ENCODE measurements at regions not wholly inside any gene's neighbourhood (a gene's known extent, or its start where the extent isn't known, plus 50 kb on each side); places are given as distances from the start of the nearest gene placed in this dataset.
A peak's percentile ranks its signal among the peaks of the same experiment; 100 is the strongest.
"Not testable (repeated sequence)": the region's sequence is repeated elsewhere in the genome, so short reads cannot be mapped to it uniquely, and the experiment has no call there.

DNA sequence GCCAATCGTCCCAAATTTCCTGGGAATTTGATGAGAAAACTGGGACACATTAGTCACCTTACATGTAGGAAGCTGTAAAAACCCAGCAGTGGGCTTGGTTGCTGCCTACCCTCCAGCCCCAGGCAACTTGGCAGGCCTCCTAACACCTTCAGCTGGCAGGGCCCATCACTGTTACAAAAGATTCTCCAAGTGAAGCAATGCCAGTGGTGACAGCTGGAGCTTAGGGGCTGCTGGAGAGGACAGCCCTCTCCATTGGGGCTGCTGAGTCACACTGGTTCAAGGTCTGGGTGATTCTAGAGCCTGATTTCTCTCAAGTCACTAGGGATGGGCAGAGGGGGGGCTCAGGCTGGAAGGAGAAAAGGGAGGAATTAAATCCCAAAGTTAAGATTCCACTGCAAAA is 180.6 kb downstream of the COPRS start:
- no peak for DNase-seq (ENCODE audit: low read depth in 2 of 2)

DNA sequence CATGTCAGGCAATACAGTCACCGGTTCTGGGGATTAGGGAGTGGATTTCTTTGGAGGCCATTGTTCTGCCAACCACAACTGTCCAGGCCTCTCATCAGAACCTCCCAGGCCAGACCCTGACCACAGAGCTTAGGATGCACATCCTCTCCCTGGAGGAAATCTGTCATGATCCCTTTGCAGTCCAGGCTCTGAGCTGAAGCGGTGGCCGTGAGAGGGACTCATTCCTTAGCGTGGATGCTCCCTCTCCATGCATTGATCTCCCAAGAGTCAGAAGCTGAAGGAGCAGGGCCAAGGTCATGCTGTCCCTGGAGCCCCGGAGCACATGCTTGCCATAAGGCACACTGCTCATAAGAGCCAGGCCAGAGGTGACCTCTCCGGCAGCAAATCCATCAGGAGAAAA is 181.4 kb downstream of the COPRS start:
- no peak for DNase-seq (ENCODE audit: low read depth in 2 of 2)

DNA sequence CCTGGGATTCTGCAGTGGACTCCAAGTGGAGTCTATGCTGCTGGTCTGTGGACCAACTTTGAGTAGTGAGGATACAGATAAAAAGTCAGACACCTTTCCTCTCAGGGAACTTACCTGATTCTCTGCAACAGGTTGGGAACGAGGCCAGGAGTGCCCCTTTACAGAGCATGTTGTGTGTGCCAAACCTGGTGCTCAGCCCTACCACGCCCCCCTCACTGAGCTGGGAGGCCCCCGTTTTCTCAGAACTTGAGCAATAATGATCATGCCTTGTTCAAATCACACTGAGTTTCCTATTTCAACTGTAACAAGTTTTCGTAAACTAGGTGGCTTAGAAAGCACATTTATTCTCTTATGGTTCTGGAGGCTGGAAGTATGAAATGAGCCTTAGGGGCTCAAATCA is 182.0 kb downstream of the COPRS start:
- no peak for DNase-seq (ENCODE audit: low read depth in 2 of 2)

DNA sequence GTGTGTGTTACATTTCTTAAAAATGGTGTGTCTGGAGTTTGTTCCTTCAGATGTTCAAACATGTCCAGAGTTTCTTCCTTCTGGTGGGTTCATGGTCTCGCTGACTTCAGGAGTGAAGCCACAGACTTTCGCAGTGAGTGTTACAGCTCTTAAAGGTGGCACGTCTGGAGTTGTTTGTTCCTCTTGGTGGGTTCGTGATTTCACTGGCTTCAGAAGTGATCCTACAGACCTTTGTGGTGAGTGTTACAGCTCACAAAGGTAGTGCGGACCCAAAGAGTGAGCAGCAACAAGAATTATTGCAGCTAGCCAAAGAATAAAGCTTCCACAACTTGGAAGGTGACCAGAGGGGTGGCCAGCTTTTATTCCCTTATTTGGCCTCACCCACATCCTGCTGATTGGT is 183.7 kb downstream of the COPRS start:
- not testable (repeated sequence) for DNase-seq (ENCODE audit: low read depth in 2 of 2)

DNA sequence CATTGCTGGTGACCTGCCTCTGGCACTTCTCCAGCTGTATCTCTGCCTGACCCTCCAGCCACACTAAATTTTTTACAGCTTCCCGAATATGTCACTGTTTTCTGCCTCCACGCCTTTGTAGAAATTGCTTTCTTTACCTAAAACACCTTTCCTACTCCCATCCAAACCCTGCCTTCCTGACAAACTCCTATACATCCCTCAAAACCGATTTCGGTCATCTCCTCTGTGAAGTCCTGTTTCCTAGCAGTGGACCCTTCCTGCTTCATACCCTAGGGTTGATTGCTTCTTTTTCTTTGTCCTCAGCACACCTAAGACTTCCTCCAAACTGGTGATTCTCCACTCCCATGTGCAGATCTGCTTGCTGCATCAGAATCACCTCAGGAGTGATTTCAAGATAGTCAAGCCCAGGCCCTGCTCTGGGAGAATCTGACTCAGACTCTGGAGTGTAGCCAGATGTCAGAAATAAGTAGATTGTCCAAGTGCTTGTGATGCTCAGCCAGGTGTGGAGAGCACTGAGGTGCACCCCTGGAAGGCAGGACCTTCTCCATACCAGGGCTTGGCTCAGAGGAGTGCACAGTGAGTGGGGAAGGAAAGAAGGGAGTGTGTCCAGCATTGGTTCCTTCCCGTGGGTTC is 184.2 kb downstream of the COPRS start:
- peak in 1 of 2 experiments; percentile 27 for DNase-seq (ENCODE audit: low read depth in 2 of 2)

DNA sequence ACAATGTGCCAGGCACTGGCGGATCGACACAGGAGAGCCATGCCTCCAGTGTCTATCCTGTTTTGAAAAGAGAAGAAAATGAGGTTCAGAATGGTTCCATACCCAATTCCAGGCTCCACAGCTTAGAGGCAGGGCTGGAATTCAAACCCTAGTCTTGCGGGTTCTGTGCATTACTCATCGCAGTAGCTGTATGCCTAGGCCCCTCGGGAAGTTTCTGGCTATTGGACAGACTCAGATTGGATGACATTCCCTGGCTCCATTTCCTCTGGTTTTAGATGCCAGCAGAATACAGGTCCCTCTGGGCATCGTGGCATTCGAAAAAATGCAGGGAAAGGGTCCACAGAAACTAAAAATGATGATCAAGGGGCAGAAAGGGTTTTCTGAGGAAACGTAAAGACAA is 184.7 kb downstream of the COPRS start:
- peak; percentile 39 to 45 for DNase-seq (ENCODE audit: low read depth in 2 of 2)

DNA sequence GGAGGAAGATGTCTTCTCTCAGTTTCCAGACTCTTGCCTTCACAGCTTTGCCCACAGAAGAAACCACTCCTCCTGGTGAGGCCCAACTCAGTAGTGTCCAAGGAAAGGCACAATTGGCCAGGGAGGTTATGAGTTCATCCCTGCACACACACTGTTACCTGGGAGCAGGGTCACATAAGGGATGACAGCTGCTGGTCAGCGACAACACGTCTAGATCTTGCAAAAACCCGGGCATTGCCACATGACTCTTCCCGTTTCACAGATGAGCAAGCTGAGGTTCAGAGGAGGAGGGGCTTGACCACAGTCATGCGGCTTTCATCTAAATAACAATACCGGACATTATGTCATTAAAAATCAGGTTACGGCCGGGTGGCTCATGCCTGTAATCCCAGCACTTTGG is 186.0 kb downstream of the COPRS start:
- no peak for DNase-seq (ENCODE audit: low read depth in 2 of 2)

DNA sequence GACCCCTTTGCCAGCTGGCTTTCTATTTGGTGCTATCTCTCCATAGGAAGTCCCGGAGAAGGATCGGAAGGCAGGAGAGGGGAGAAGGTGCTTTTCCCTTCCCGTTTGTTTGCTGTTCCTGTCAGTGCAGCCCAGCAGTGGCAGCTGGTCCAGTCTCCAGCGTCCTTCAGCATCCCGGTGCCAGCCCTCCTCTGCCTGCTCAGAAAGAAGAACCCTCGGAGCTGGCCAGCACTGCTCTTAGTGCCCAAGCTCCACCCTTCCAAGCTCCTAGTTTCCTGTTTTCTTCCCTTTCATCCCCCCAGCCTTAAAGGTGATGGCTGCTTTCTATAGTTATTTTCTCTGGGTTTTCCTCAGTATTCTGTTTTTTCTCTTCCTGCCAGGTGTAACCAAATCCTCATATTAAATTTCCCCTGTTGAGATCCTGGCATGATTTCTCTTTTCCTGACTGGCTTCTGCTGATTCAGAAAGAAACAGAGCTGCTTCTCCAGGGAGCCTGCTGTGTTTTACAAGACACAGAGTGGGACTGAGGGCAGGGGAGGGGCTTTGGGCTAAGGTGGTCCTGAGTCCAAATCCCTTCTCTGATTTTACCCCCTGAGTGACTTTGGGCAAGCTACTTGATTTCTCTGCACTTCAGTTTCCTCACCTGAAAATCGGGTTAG is 186.8 kb downstream of the COPRS start:
- DNase-seq (ENCODE audit: low read depth in 2 of 2) = no peak

DNA sequence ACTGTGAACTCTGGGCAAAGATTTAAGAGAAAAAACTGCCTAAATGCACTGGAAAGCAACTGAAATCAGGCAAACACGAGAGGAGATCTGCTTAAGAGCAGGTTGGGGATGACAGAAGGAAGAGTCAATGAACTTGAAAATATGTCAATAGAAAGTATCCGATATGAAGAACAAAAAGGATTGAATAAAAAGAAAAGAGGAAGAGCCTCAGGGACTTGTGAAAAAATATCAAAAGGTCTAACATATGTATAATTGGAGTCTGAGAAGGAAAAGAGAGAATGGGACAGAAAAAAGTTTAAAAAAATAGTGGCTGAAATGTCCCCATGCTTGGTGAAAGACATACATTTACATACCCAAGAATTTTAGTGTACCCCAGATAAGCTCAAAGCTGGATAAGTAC is 195.5 kb downstream of the COPRS start:
- no peak for DNase-seq (ENCODE audit: low read depth in 2 of 2)

DNA sequence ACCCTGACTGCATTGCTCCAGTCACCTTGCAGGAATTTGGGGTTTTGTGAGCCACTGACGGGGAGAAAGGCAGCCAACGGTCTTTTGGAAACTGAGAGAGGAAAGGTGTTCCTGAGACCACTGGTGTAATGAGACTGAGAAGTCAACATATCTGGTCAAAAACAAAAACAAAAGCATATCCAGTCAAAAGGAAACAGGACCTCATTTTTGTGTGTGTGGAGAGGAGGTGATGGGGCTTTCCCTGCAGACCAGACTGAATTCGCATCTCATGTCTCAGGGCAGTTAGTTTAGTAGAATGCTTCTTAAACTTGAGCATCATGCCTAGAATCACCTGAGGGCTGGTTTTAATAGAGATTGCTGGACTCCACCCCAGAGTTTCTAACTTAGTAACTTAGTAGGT is 198.4 kb downstream of the COPRS start:
- no peak for DNase-seq (ENCODE audit: low read depth in 2 of 2)

DNA sequence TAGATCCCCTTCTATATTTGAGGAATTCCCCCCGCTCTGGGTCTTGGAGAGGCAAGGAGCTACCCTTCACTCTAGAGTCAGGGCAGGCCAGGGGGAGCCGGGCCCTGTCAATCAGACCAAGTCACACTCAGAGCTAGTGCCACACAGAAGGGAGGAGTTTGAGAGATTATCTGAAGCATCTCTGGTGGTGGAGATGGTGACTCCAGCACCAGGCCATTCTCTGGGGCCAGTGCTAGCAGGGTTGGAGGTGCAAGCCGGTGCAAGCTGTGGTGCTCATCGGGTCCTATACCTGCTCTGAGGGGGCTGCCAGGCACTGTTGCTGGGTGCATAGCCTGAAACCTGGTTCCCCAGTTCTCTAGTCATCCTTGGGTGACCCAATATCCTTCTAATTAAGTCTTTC is 201.2 kb downstream of the COPRS start:
- DNase-seq (ENCODE audit: low read depth in 2 of 2) = no peak

DNA sequence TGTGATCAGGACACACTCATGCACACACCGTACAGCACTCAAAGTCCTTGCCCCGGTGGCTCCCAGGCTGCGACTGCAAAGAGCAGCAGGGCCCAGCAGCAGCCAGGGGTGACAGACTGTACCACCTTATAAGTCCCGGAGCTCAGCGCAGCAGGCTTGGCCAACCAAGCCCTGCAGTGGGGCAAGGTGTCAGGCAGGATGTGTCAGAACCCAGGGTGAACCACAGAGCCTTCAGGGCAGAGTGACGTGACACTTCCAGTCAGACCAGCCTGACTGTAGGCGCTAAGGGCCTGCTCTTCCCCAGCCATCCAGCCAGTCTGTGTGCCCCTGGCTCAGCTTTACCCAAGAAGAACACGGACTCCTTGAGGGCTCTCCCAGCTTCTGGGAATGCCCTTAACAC is 204.1 kb downstream of the COPRS start:
- DNase-seq (ENCODE audit: low read depth in 2 of 2) = no peak

DNA sequence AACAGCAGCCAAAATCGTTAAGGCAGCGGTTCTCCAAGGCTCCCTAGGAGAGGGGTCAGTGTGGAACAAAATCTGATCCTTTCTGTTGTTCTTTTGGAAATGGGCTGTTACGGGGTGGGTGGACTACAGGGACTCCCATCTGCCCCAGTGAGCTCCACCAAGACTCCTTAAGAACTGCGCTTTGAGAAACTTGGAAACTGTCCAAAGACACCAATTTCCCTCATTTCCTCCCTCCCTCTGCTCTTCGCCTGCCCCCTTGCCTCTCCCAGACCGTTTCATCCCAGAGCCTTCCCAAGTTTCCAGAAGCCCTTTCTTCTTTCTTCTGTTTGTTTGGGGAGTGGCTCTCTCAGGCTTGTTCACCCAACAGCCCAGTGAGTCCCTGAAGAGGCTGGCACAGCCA is 205.4 kb downstream of the COPRS start:
- DNase-seq (ENCODE audit: low read depth in 2 of 2) = no peak

DNA sequence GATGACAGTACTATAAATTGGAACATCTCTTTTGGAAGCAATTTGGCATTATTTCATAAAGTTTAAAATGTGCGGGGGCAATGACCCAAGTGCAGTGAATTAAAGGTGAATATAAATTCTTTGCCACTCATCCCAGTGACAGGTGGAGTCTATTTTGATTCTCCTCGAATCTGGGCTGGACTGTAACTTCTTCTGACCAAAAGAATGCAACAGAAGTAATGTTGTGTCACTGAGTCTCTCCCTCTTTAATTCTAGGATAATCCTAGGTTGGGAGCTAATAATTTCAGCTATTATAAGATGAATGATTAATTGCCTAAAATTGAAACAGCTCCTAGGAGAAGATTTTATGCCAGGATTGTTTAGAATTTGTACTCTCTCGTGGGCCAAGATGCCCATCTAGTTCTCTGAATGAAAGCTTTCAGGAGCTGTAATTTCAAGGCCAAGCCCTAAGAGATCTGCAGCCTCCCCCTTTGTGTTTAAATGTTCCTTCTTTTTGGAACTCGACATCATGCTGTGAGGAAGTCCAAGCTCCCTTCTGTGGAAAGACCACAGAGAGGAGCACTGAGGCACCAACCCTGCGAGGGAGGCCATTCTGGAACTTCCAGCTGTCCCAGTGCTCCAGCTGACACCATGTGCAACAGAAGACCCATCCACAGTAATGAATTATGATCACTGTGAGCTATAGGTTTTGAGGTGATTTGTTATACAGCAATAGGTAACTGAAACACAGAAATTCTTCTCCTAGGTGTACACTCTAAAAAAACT is 208.1 kb downstream of the COPRS start:
- DNase-seq (ENCODE audit: low read depth in 2 of 2) = no peak

DNA sequence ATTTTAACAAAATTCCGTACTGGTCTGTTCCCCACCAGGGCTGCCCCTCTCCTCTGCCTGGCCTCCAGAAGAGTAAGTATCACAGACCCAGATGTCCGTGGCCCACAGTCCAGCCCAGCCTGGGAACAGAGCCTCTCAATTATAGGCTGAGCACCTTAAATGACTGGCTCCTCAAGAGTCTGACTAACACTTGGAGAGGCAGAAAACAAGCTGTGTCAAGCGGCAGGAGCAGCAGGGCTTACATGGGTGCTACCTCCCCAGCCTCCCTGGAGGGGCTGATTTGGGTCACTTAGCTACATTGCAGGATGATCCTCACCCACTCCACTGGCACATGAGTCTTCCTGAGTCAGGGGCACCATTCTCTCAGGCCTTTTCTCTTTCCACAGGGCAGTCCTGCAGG is 209.7 kb downstream of the COPRS start:
- no peak for DNase-seq (ENCODE audit: low read depth in 2 of 2)

DNA sequence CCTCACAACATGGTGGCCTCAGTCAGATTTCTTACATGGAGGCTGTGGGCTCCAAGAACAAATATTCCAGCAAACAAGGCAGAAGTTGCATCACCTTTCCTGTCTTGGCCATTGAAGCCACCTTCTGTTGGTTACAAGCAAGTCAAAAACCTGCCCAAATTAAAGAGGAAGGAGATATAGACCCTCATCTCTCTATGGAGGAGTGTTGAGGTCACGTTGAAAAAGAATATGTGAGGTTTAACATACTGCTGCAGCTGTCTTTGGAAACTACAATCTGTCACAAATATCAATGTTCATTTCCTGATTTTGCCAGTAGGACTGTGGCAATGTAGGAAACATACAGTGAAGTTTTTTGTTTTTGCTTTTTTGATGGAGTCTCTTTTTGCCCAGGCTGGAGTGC is 211.4 kb downstream of the COPRS start:
- no peak for DNase-seq (ENCODE audit: low read depth in 2 of 2)

DNA sequence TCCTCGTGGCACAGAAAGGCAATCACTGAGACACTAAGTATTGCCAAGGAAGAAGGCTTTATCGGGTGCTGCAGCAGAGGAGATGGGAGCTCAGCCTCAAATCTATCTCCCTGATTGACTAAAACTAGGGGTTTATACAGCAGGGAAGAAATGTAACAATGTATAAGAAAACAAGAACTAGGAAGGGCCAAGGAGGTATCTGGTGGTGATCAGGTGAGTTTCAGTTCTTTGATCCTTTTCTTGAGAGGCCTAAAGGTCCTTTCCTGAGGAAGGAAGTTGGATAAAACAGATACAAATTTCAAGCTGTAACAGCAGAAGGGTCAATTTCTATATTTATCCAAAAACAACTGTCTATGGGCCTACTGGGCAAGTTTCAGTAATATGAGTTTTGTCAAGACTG is 212.4 kb downstream of the COPRS start:
- no peak for DNase-seq (ENCODE audit: low read depth in 2 of 2)

DNA sequence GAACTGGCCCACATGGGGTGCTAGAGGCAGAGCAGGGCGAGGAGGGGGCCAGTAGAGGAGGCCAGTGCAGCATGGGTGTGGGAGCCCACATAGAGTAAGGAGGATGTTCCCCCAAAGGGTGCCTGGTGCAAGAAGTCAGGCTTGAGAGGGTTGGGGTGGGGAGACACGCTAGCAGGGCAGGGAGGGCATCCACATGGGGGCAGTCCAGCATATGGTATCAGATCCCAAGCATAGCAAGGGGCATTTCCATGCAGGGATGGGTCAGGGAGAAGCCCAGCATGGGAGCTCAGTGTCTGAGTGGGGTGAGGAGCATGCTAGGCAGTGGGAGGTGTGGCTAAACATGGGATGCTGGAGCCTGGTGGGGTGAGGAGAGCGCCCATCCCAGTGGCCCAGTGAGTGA is 213.7 kb downstream of the COPRS start:
- no peak for DNase-seq (ENCODE audit: low read depth in 2 of 2)

DNA sequence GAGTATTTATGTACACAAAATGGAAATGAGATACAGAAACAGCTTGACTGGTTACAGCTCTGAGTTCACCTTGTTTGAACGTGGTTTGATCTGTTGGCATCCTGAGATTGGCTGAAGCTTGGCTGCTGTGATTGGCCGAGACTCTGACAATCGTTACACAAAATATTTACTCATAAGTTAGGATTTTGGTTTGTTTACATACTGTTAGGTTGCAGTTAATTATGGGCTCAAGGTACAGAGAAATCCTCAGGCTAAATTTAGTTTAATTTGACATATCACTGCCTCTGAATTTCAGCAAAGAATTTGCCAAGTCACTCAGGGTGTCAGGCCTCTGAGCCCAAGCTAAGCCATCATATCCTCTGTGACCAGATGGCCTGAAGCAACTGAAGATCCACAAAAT is 227.3 kb downstream of the COPRS start:
- DNase-seq (ENCODE audit: low read depth in 2 of 2) = no peak

DNA sequence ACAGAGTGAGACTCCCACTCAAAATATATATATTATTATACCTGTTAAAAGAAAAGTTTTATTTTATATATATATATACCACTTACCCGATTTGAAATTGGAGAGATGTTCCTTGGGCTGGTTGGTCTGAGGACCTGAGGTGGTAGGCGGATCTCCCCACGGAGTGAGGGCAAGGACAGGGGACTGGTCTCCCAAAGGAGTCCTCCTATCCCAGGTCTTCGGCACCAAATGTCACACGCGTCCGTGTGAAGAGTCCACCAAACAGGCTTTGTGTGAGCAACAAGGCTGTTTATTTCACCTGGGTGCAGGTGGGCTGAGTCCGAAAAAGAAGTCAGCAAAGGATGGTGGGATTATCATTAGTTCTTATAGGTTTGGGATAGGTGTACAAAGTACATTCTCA is 228.2 kb downstream of the COPRS start:
- not testable (repeated sequence) for DNase-seq (ENCODE audit: low read depth in 2 of 2)

DNA sequence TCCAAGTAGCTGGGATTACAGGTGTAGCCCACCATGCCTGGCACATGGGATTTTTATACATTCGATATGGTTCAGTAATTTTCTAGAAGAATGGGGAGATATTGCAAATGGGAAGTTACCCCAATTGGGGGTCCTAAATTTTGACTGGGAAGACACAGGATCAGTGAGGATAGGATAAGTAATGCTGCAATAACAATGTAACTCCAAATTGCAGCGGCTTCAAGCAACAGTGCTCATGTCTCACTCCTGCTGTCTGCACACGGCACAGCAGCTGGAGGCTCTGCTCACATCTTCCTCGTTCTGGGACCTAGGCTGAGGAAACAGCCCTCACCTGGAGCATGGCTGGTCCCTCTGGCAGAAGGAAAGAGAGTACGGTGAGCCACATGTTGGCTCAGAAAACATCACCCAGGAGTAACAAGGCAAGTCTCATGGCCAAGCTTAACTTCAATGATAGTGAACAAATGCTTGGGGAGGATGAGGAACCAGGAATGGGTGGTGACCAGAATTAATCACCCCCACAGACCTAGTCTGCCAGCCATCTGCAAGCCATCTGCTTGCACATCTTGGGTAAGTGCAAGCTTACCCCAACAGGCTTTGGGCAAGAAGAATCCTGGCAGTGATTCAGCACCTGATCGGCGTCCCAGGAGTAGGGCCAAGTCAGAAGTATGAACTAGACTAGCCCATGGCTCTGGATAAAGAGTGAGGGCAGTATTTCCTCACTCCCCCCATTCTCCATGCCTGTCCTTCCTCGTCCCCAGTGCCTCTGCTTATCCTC is 229.2 kb downstream of the COPRS start:
- peak; percentile 73 to 75 for DNase-seq (ENCODE audit: low read depth in 2 of 2)

DNA sequence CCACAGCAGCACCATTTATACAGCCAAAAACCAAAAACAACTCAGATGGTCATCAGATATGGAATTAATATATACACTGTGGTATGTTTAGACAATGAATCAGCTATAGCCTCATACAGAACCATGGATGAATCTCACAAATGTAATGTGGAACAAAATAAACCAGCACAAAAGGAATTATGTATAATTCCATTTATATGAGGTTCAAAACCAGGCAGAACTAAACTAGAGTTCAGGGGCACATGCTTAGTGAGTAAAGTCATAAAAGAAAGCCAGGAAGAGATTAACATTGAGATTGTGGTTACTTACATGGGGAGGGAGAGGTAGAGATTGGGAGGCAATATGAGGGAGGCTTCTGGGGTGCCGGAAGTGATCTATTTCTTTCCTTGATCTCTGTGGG is 231.1 kb downstream of the COPRS start:
- peak; percentile 71 to 78 for DNase-seq (ENCODE audit: low read depth in 2 of 2)

All from fibroblast of skin of left biceps (primary cell).